ENCODE measurements at regions not wholly inside any gene's neighbourhood (a gene's known extent, or its start where the extent isn't known, plus 50 kb on each side); places are given as distances from the start of the nearest gene placed in this dataset.

GRCh38 chr4:186449954-186450353 lies 105.4 kb downstream of the MTNR1A start:
- no peak overlapping the region for H3K4me3 ChIP-seq (ENCODE audit: low read depth, low read length)
- no peak for DNase-seq (ENCODE audit: low read depth)
- TF ChIP-seq CTCF (conservative IDR thresholded peaks at IDR 0.05; ENCODE audit: low read depth, low read length): no peak

GRCh38 chr4:186445040-186445439 lies 110.3 kb downstream of the MTNR1A start:
- no peak for TF ChIP-seq CTCF (conservative IDR thresholded peaks at IDR 0.05; ENCODE audit: low read depth, low read length)

GRCh38 chr4:186441502-186441901 lies 113.9 kb downstream of the MTNR1A start:
- no peak for TF ChIP-seq CTCF (conservative IDR thresholded peaks at IDR 0.05; ENCODE audit: low read depth, low read length)
- DNase-seq (ENCODE audit: low read depth): no peak
- no peak overlapping the region for H3K4me3 ChIP-seq (ENCODE audit: low read depth, low read length)

More at GRCh38 chr4:186445040-186445439, 110.3 kb downstream of the MTNR1A start:
- DNase-seq (ENCODE audit: low read depth): no peak
- no peak overlapping the region for H3K4me3 ChIP-seq (ENCODE audit: low read depth, low read length)

- no peak overlapping the region for H3K4me3 ChIP-seq (ENCODE audit: low read depth, low read length)
- no peak for DNase-seq (ENCODE audit: low read depth)
- TF ChIP-seq CTCF (conservative IDR thresholded peaks at IDR 0.05; ENCODE audit: low read depth, low read length): no peak
These were observed 126.9 kb downstream of the MTNR1A start for GRCh38 chr4:186428481-186428880.

- no peak overlapping the region for H3K4me3 ChIP-seq (ENCODE audit: low read depth, low read length)
- no peak for DNase-seq (ENCODE audit: low read depth)
- no peak for TF ChIP-seq CTCF (conservative IDR thresholded peaks at IDR 0.05; ENCODE audit: low read depth, low read length)
These were observed 130.6 kb downstream of the MTNR1A start for GRCh38 chr4:186424745-186425144.

- H3K4me3 ChIP-seq (ENCODE audit: low read depth, low read length): no peak overlapping the region
- no peak for DNase-seq (ENCODE audit: low read depth)
- no peak for TF ChIP-seq CTCF (conservative IDR thresholded peaks at IDR 0.05; ENCODE audit: low read depth, low read length)
These were observed 133.1 kb downstream of the MTNR1A start for GRCh38 chr4:186422296-186422695.

GRCh38 chr4:186416451-186417060 lies 138.8 kb downstream of the MTNR1A start:
- no peak overlapping the region for H3K4me3 ChIP-seq (ENCODE audit: low read depth, low read length)
- TF ChIP-seq CTCF (conservative IDR thresholded peaks at IDR 0.05; ENCODE audit: low read depth, low read length): no peak
- DNase-seq (ENCODE audit: low read depth): no peak

Measured in choroid plexus epithelial cell (primary cell).